GM12878 (cell line): ENCODE measurements at regions not wholly inside any gene's neighbourhood (a gene's known extent, or its start where the extent isn't known, plus 50 kb on each side); places are given as distances from the start of the nearest gene placed in this dataset.
"Not testable (repeated sequence)": the region's sequence is repeated elsewhere in the genome, so short reads cannot be mapped to it uniquely, and the experiment has no call there.

Experiments
- ATAC-seq: fragments of 200-7000 bp; cut with Tn5 transposase; 3 replicates; pipeline ENCODE4 v1.9.1; 2020; ENCODE audit warnings: mild to moderate bottlenecking, moderate library complexity
- BruUV-seq: library from RNA; stranded (reverse); fragments of 400-500 nt; replicated peaks from 2 replicates; lab custom pipeline; 2021; lab: Mats Ljungman, UMichigan
- CTCF ChIA-PET: fragments of 300-600 bp; sonication (Branson Sonifier 250); formaldehyde crosslinking; extraction: SDS; loops from one replicate; lab custom pipeline; 2021; ENCODE audit warnings: inconsistent platforms; lab: Yijun Ruan, JAX
- POLR2A ChIA-PET: fragments of 350-600 bp; formaldehyde crosslinking; extraction: SDS; loops from one replicate; lab custom pipeline; 2021; ENCODE audit warnings: inconsistent platforms; lab: Charles Lee
- RAD21 ChIA-PET: fragments of 300-600 bp; sonication (Branson Sonifier 250); formaldehyde crosslinking; loops from one replicate; lab custom pipeline; 2023; ENCODE audit warnings: antibody characterized with exemption; ENCODE audit not compliant: unreplicated experiment; lab: Charles Lee
- SMC1A ChIA-PET: fragments of 300-600 bp; sonication (Branson Sonifier 250); formaldehyde crosslinking; loops from one replicate; lab custom pipeline; 2023; ENCODE audit not compliant: unreplicated experiment, uncharacterized antibody; lab: Charles Lee
- DNase-seq: peaks from one replicate; pipeline ENCODE4 v3.0.0-alpha.2; 2011; ENCODE audit warnings: low read depth, low spot score
- FAIRE-seq: peaks from 3 replicates; lab custom pipeline; 2011; peaks lifted over from hg19 to GRCh38; lab: Jason Lieb, UNC
- H2AFZ ChIP-seq: 2 replicates; pipeline ENCODE4 v1.6.0; 2011; ENCODE audit warnings: low read depth, low read length, control low read depth; ENCODE audit not compliant: control insufficient read depth
- H3K27ac ChIP-seq: 2 replicates; pipeline ENCODE4 v1.5.1; 2011; ENCODE audit warnings: control low read depth; ENCODE audit not compliant: control insufficient read depth, insufficient read depth
- H3K27me3 ChIP-seq, 2 experiments: replicated peaks in 1 of 2; 2 replicates each; pipeline versions ENCODE4 v1.6.0 to v1.6.1; 2011; ENCODE audit warnings: low read length in 1 of 2; ENCODE audit not compliant: control insufficient read depth in 2 of 2, insufficient read depth in 2 of 2
- H3K36me3 ChIP-seq, 2 experiments: 2 replicates each; pipeline ENCODE4 v1.5.1; 2011; ENCODE audit warnings: low read length in 1 of 2; ENCODE audit not compliant: control insufficient read depth in 2 of 2, insufficient read depth in 2 of 2
- H3K4me1 ChIP-seq: 2 replicates; pipeline ENCODE4 v1.6.1; 2011; ENCODE audit warnings: mild to moderate bottlenecking, low read length, moderate library complexity, mixed read lengths; ENCODE audit not compliant: control insufficient read depth, insufficient read depth
- H3K4me2 ChIP-seq: 2 replicates; pipeline ENCODE4 v1.6.0; 2011; ENCODE audit warnings: control low read depth; ENCODE audit not compliant: control insufficient read depth, insufficient read depth
- H3K4me3 ChIP-seq: fragments of 200-600 bp; sonication (generic); 2 replicates; pipeline ENCODE4 v1.5.1; 2016
- H3K79me2 ChIP-seq: 2 replicates; pipeline ENCODE4 v1.6.0; 2011; ENCODE audit warnings: low read length; ENCODE audit not compliant: control insufficient read depth, insufficient read depth
- H3K9ac ChIP-seq: 2 replicates; pipeline ENCODE4 v1.8.0; 2011; ENCODE audit warnings: low read length, control low read depth, mixed read lengths; ENCODE audit not compliant: control insufficient read depth, insufficient read depth
- H3K9me3 ChIP-seq: replicated peaks from 3 replicates; pipeline ENCODE4 v1.5.1; 2011; ENCODE audit warnings: mild to moderate bottlenecking, low read length; ENCODE audit not compliant: control insufficient read depth, insufficient read depth
- H4K20me1 ChIP-seq: 2 replicates; pipeline ENCODE4 v1.6.0; 2011; ENCODE audit not compliant: control insufficient read depth, insufficient read depth
- BMI1 ChIP-seq: fragments of 450-650 bp; IDR thresholded peaks from 2 replicates; pipeline ENCODE4 v1.6.1; 2016; ENCODE audit warnings: mild to moderate bottlenecking, moderate library complexity, borderline replicate concordance
- CBX3 ChIP-seq: fragments of 200-600 bp; sonication (generic); IDR thresholded peaks from 2 replicates; pipeline ENCODE4 v1.6.1; 2016; ENCODE audit warnings: low read depth, borderline replicate concordance
- CEBPZ ChIP-seq: fragments of 150-350 bp; IDR thresholded peaks from 2 replicates; pipeline ENCODE4 v1.6.1; 2016; ENCODE audit warnings: low read depth, low read length
- MTA3 ChIP-seq: IDR thresholded peaks from 2 replicates; pipeline ENCODE4 v1.6.1; 2012; ENCODE audit warnings: low read length, inconsistent platforms, borderline replicate concordance
- NR2C1 ChIP-seq: fragments of 450-650 bp; IDR thresholded peaks from 2 replicates; pipeline ENCODE4 v1.6.1; 2017; ENCODE audit warnings: antibody characterized with exemption, mild to moderate bottlenecking, moderate library complexity
- RAD51 ChIP-seq: fragments of 450-650 bp; IDR thresholded peaks from 2 replicates; pipeline ENCODE4 v1.6.1; 2016; ENCODE audit warnings: moderate library complexity, mild to moderate bottlenecking, inconsistent platforms
- SMAD1 ChIP-seq: fragments of 450-650 bp; IDR thresholded peaks from 2 replicates; pipeline ENCODE4 v1.6.1; 2018; ENCODE audit warnings: mild to moderate bottlenecking, low read depth; ENCODE audit not compliant: partially characterized antibody
- SUPT20H ChIP-seq: IDR thresholded peaks from 2 replicates; pipeline ENCODE4 v1.6.1; 2011; ENCODE audit warnings: low read depth, mild to moderate bottlenecking, low read length, moderate library complexity, borderline replicate concordance; ENCODE audit not compliant: control insufficient read depth
- TCF7 ChIP-seq: IDR thresholded peaks from 2 replicates; pipeline ENCODE4 v1.6.1; 2014; ENCODE audit warnings: antibody characterized with exemption, borderline replicate concordance
- USF1 ChIP-seq: IDR thresholded peaks from 2 replicates; pipeline ENCODE4 v1.6.1; 2011; ENCODE audit warnings: borderline replicate concordance, low read depth, mild to moderate bottlenecking, moderate library complexity, mixed read lengths, low read length; ENCODE audit not compliant: insufficient read depth; ENCODE audit errors: extremely low read length
- ZNF384 ChIP-seq: IDR thresholded peaks from 2 replicates; pipeline ENCODE4 v1.6.1; 2012; ENCODE audit warnings: low read depth, mild to moderate bottlenecking, low read length, improper control_type of control experiment, borderline replicate concordance
- WGBS: methylation state at CpG from one replicate; pipeline ENCODE4 v1.1.6; 2016; ENCODE audit warnings: low lambda C conversion rate; ENCODE audit not compliant: insufficient replicate concordance, insufficient coverage; ENCODE audit errors: missing lambda C conversion rate; 5-methylcytosine and 5-hydroxymethylcytosine counted together
- in situ Hi-C: fragments of 300-500 bp; cut with MboI; formaldehyde crosslinking; loops from 9 replicates; pipeline ENCODE4 v1.14.3; 2018; ENCODE audit warnings: mixed read lengths
- intact Hi-C: fragments of 100-400 bp; cut with micrococcal nuclease; formaldehyde crosslinking; loops from one replicate; pipeline ENCODE4 v1.14.2; 2022; ENCODE audit not compliant: unreplicated experiment

GRCh38 chr12:3428631-3429030 is 62.4 kb upstream of the PRMT8 start (continued):
- TF ChIP-seq MTA3 (no peak), SMAD1 (no peak)

- H3K36me3 ChIP-seq, FAIRE-seq, H3K9ac ChIP-seq, POLR2A ChIA-PET, H3K27me3 ChIP-seq, CTCF ChIA-PET, H3K27ac ChIP-seq, intact Hi-C loops, ATAC-seq, H4K20me1 ChIP-seq, SMC1A ChIA-PET, H2AFZ ChIP-seq, DNase-seq, in situ Hi-C loops, H3K79me2 ChIP-seq, H3K9me3 ChIP-seq, H3K4me2 ChIP-seq, H3K4me3 ChIP-seq, BruUV-seq, RAD21 ChIA-PET, H3K4me1 ChIP-seq: not testable (repeated sequence)
- 7% methylated on average over 5 of the region's 5 CpGs for WGBS
These were observed 61.5 kb upstream of the PRMT8 start for GRCh38 chr12:3429523-3429922.

- SMC1A ChIA-PET = no interaction called here
- CTCF ChIA-PET = no interaction called here
- H4K20me1 ChIP-seq = no peaks in the 10 kb centered on the region
- H3K36me3 ChIP-seq = no peaks in the 10 kb centered on the region
- H3K4me3 ChIP-seq = no peak overlapping the region
- BruUV-seq = no TSS peak
- POLR2A ChIA-PET = no interaction called here
- H3K9ac ChIP-seq = no peak overlapping the region
- intact Hi-C loops = no loop called here
- WGBS = 66% methylated on average over 4 of the region's 4 CpGs
- DNase-seq (no peak), ATAC-seq (no peak), FAIRE-seq (no peak)
- in situ Hi-C loops = no loop called here
- H3K4me1 ChIP-seq = no peaks in the 10 kb centered on the region
- RAD21 ChIA-PET = no interaction called here
- no peaks in the 10 kb centered on the region for H3K79me2 ChIP-seq
- H3K9me3 ChIP-seq = no peaks in the 10 kb centered on the region; the same call in 2 of the 3 replicates
- H3K4me2 ChIP-seq = no peak overlapping the region
- H3K27ac ChIP-seq = no peak overlapping the region
- H2AFZ ChIP-seq = no peak overlapping the region
- no peaks in the 10 kb centered on the region; a peak in 1 of 4 replicates for H3K27me3 ChIP-seq
- TF ChIP-seq RAD51 = no peak
- no peak for TF ChIP-seq SUPT20H
- no peak for TF ChIP-seq USF1
- no peak for TF ChIP-seq NR2C1
- TF ChIP-seq BMI1 = no peak
- TF ChIP-seq CBX3 = no peak
- TF ChIP-seq ZNF384 = no peak
- TF ChIP-seq TCF7 = no peak
- no peak for TF ChIP-seq CEBPZ
These were observed 59.3 kb upstream of the PRMT8 start for GRCh38 chr12:3431686-3432085.
